Mesendoderm (in vitro differentiated cells): ENCODE measurements at regions not wholly inside any gene's neighbourhood (a gene's known extent, or its start where the extent isn't known, plus 50 kb on each side); places are given as distances from the start of the nearest gene placed in this dataset.

Source experiments
- DNase-seq: peaks from one replicate; pipeline ENCODE4 v3.0.0; 2013
- H2AK5ac ChIP-seq: 2 replicates; pipeline ENCODE4 v1.6.1; 2013; ENCODE audit warnings: low read length, inconsistent platforms
- H2BK120ac ChIP-seq: 2 replicates; pipeline ENCODE4 v1.6.1; 2013; ENCODE audit warnings: low read depth, mild to moderate bottlenecking, low read length, moderate library complexity, mixed read lengths
- H2BK15ac ChIP-seq: replicated peaks from 2 replicates; pipeline ENCODE4 v1.6.1; 2013; ENCODE audit warnings: low read depth, mild to moderate bottlenecking, moderate library complexity
- H2BK5ac ChIP-seq: 2 replicates; pipeline ENCODE4 v1.6.1; 2013; ENCODE audit warnings: low read length, inconsistent platforms
- H3K18ac ChIP-seq: 2 replicates; pipeline ENCODE4 v1.6.1; 2013; ENCODE audit warnings: mild to moderate bottlenecking, low read length, mixed read lengths
- H3K23ac ChIP-seq: one replicate; pipeline ENCODE4 v1.6.1; 2013; ENCODE audit warnings: low read length
- H3K27ac ChIP-seq: 2 replicates; pipeline ENCODE4 v1.5.1; 2013; ENCODE audit warnings: low read depth, mild to moderate bottlenecking, inconsistent platforms, low read length, moderate library complexity
- H3K27me3 ChIP-seq: 2 replicates; pipeline ENCODE4 v1.6.1; 2013; ENCODE audit warnings: low read length, control low read depth, mild to moderate bottlenecking, inconsistent platforms; ENCODE audit not compliant: insufficient read depth, poor library complexity
- H3K36me3 ChIP-seq: 2 replicates; pipeline ENCODE4 v1.6.1; 2013; ENCODE audit warnings: low read length, inconsistent platforms; ENCODE audit not compliant: control insufficient read depth, insufficient read depth
- H3K4ac ChIP-seq: one replicate; pipeline ENCODE4 v1.6.1; 2013; ENCODE audit warnings: low read depth, mild to moderate bottlenecking, low read length, moderate library complexity
- H3K4me1 ChIP-seq: 2 replicates; pipeline ENCODE4 v1.6.1; 2013; ENCODE audit warnings: low read depth, low read length, inconsistent platforms; ENCODE audit not compliant: control insufficient read depth
- H3K4me2 ChIP-seq: 2 replicates; pipeline ENCODE4 v1.6.1; 2013; ENCODE audit warnings: low read length
- H3K4me3 ChIP-seq: 2 replicates; pipeline ENCODE4 v1.5.1; 2013; ENCODE audit warnings: mild to moderate bottlenecking, low read length
- H3K56ac ChIP-seq: one replicate; pipeline ENCODE4 v1.6.1; 2013; ENCODE audit warnings: low read length
- H3K79me1 ChIP-seq: 2 replicates; pipeline ENCODE4 v1.6.1; 2013; ENCODE audit warnings: low read length, inconsistent platforms
- H3K79me2 ChIP-seq: 2 replicates; pipeline ENCODE4 v1.6.1; 2013; ENCODE audit warnings: mild to moderate bottlenecking, low read length; ENCODE audit not compliant: control insufficient read depth, insufficient read depth
- H3K9ac ChIP-seq: 2 replicates; pipeline ENCODE4 v1.6.1; 2013; ENCODE audit warnings: low read length, inconsistent platforms
- H4K5ac ChIP-seq: one replicate; pipeline ENCODE4 v1.6.1; 2013; ENCODE audit warnings: low read length
- H4K8ac ChIP-seq: one replicate; pipeline ENCODE4 v1.6.1; 2013; ENCODE audit warnings: low read depth, mild to moderate bottlenecking, control low read depth, low read length, moderate library complexity
- WGBS: extraction: QIAGEN DNeasy Blood & Tissue Kit; methylation state at CpG from one replicate; pipeline ENCODE4 v1.1.7; 2013; ENCODE audit warnings: low lambda C conversion rate, missing lambda C conversion rate; ENCODE audit not compliant: insufficient coverage; ENCODE audit errors: extremely low coverage; 5-methylcytosine and 5-hydroxymethylcytosine counted together

GRCh38 chr16:59373632-59374031 is 639.5 kb upstream of the GOT2 start:
- H4K8ac ChIP-seq: no peak overlapping the region
- no peak overlapping the region for H2BK5ac ChIP-seq
- no peak overlapping the region for H3K23ac ChIP-seq
- H3K4me2 ChIP-seq: no peak overlapping the region
- H3K79me2 ChIP-seq: no peaks in the 10 kb centered on the region
- H3K4ac ChIP-seq: no peak overlapping the region
- no peak overlapping the region for H3K9ac ChIP-seq
- H3K4me3 ChIP-seq: no peak overlapping the region
- no peak for DNase-seq
- no peak overlapping the region for H3K56ac ChIP-seq
- H3K27me3 ChIP-seq: no peaks in the 10 kb centered on the region
- no peak overlapping the region for H3K27ac ChIP-seq
- H2BK15ac ChIP-seq: no peak overlapping the region
- H2AK5ac ChIP-seq: no peak overlapping the region
- H3K36me3 ChIP-seq: no peaks in the 10 kb centered on the region
- H2BK120ac ChIP-seq: no peak overlapping the region
- no peaks in the 10 kb centered on the region for H3K79me1 ChIP-seq
- no peak overlapping the region for H4K5ac ChIP-seq
- H3K18ac ChIP-seq: no peak overlapping the region
- no peaks in the 10 kb centered on the region for H3K4me1 ChIP-seq

- Histone ChIP-seq H3K4me2 (no peak overlapping the region), H3K4me1 (no peaks in the 10 kb centered on the region)
Measured at GRCh38 chr16:59370717-59371116, 636.6 kb upstream of the GOT2 start.

DNA sequence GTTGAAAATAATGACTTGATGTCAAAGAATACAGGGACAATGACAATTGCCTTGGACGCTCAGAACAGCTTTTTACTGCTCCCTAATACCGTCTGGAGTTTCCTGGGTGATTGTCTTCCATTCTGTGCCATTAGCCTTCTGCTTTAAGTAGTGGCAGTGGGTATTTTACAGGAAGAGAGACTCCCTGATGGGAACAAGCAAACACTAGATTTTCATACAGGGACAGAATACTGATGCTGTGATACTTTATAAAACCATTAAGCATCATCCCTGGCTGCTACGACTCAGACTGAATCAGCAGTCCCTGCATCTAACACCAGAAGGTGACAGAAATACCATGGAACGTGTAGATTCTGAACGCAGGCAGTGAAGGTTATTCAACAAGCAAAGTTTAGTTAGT is 635.4 kb upstream of the GOT2 start:
- Histone ChIP-seq H3K9ac (no peak overlapping the region), H2BK5ac (no peak overlapping the region), H3K79me1 (no peaks in the 10 kb centered on the region), H3K79me2 (no peaks in the 10 kb centered on the region), H2AK5ac (no peak overlapping the region), H3K36me3 (no peaks in the 10 kb centered on the region), H3K56ac (no peak overlapping the region), H3K4me1 (no peaks in the 10 kb centered on the region), H3K4me3 (no peak overlapping the region), H4K8ac (no peak overlapping the region), H3K27me3 (no peaks in the 10 kb centered on the region), H3K27ac (no peak overlapping the region), H3K4ac (no peak overlapping the region), H4K5ac (no peak overlapping the region), H2BK15ac (no peak overlapping the region), H3K23ac (no peak overlapping the region), H2BK120ac (no peak overlapping the region), H3K4me2 (no peak overlapping the region), H3K18ac (no peak overlapping the region)
- no peak for DNase-seq
- no CpG with 5 or more reads among the region's 5 CpGs for WGBS

More at GRCh38 chr16:59370717-59371116, 636.6 kb upstream of the GOT2 start:
- Histone ChIP-seq H3K27me3 (no peaks in the 10 kb centered on the region), H2AK5ac (no peak overlapping the region), H4K8ac (no peak overlapping the region), H3K4me3 (no peak overlapping the region), H3K56ac (no peak overlapping the region), H3K36me3 (no peaks in the 10 kb centered on the region), H3K27ac (no peak overlapping the region), H3K9ac (no peak overlapping the region), H3K79me1 (no peaks in the 10 kb centered on the region), H2BK5ac (no peak overlapping the region), H4K5ac (no peak overlapping the region), H3K18ac (no peak overlapping the region), H3K4ac (no peak overlapping the region), H2BK120ac (no peak overlapping the region), H3K79me2 (no peaks in the 10 kb centered on the region), H3K23ac (no peak overlapping the region), H2BK15ac (no peak overlapping the region)
- no peak for DNase-seq
- WGBS: 100% methylated on average over 1 of the region's 4 CpGs

GRCh38 chr16:59368586-59368985 is 634.5 kb upstream of the GOT2 start:
- DNase-seq: no peak
- Histone ChIP-seq H3K79me1 (no peaks in the 10 kb centered on the region), H3K27me3 (no peaks in the 10 kb centered on the region), H3K79me2 (no peaks in the 10 kb centered on the region), H3K4me1 (no peaks in the 10 kb centered on the region), H3K4me2 (no peak overlapping the region), H4K8ac (no peak overlapping the region), H2BK15ac (no peak overlapping the region), H3K9ac (no peak overlapping the region), H3K36me3 (no peaks in the 10 kb centered on the region), H3K27ac (no peak overlapping the region), H4K5ac (no peak overlapping the region), H3K56ac (no peak overlapping the region), H3K4me3 (no peak overlapping the region), H2BK120ac (no peak overlapping the region), H2AK5ac (no peak overlapping the region), H3K4ac (no peak overlapping the region), H3K18ac (no peak overlapping the region), H3K23ac (no peak overlapping the region), H2BK5ac (no peak overlapping the region)
- no CpG with 5 or more reads among the region's 6 CpGs for WGBS

- Histone ChIP-seq H3K9ac (no peak overlapping the region), H3K27me3 (no peaks in the 10 kb centered on the region), H3K27ac (no peak overlapping the region), H3K4me1 (peaks cover 2% of the 10 kb centered on the region), H4K8ac (peak overlapping the region; percentile 1), H3K4ac (no peak overlapping the region), H3K4me3 (no peak overlapping the region), H3K79me1 (no peaks in the 10 kb centered on the region), H3K23ac (no peak overlapping the region), H4K5ac (no peak overlapping the region), H2BK5ac (no peak overlapping the region), H2AK5ac (no peak overlapping the region), H3K79me2 (no peaks in the 10 kb centered on the region), H2BK15ac (no peak overlapping the region), H3K18ac (peak overlapping the region; percentile 60), H2BK120ac (peak overlapping the region; percentile 36), H3K56ac (no peak overlapping the region), H3K4me2 (no peak overlapping the region), H3K36me3 (no peaks in the 10 kb centered on the region)
- WGBS: no CpG with 5 or more reads among the region's 1 CpG
- peak; percentile 87 for DNase-seq
Measured at GRCh38 chr16:59356709-59357108, 622.6 kb upstream of the GOT2 start.

GRCh38 chr16:59356144-59356543 is 622.0 kb upstream of the GOT2 start:
- H3K9ac ChIP-seq: no peak overlapping the region
- H2BK5ac ChIP-seq: no peak overlapping the region
- no peak overlapping the region for H3K18ac ChIP-seq
- no peak overlapping the region for H3K4me2 ChIP-seq
- H2BK15ac ChIP-seq: no peak overlapping the region
- no peak overlapping the region for H4K8ac ChIP-seq
- H3K36me3 ChIP-seq: no peaks in the 10 kb centered on the region
- H3K56ac ChIP-seq: no peak overlapping the region
- H3K27me3 ChIP-seq: no peaks in the 10 kb centered on the region
- H2BK120ac ChIP-seq: no peak overlapping the region
- H3K23ac ChIP-seq: no peak overlapping the region
- DNase-seq: no peak
- H3K4me3 ChIP-seq: no peak overlapping the region
- H2AK5ac ChIP-seq: no peak overlapping the region
- peak overlapping the region; percentile 36 for H3K4ac ChIP-seq
- H3K4me1 ChIP-seq: peaks cover 2% of the 10 kb centered on the region
- H3K79me2 ChIP-seq: no peaks in the 10 kb centered on the region
- no CpG with 5 or more reads among the region's 5 CpGs for WGBS
- no peaks in the 10 kb centered on the region for H3K79me1 ChIP-seq
- H3K27ac ChIP-seq: no peak overlapping the region
- H4K5ac ChIP-seq: no peak overlapping the region
